ENCODE measurements at regions not wholly inside any gene's neighbourhood (a gene's known extent, or its start where the extent isn't known, plus 50 kb on each side); places are given as distances from the start of the nearest gene placed in this dataset.

- no peak for TF ChIP-seq CTCF (tag by site-specific recombination; IDR thresholded peaks at IDR 0.05)
- TF ChIP-seq, protein P1, sequence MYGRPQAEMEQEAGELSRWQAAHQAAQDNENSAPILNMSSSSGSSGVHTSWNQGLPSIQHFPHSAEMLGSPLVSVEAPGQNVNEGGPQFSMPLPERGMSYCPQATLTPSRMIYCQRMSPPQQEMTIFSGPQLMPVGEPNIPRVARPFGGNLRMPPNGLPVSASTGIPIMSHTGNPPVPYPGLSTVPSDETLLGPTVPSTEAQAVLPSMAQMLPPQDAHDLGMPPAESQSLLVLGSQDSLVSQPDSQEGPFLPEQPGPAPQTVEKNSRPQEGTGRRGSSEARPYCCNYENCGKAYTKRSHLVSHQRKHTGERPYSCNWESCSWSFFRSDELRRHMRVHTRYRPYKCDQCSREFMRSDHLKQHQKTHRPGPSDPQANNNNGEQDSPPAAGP (tag by site-specific recombination; IDR thresholded peaks at IDR 0.05), result no peak
- no peak for TF ChIP-seq ZNF501 (tag by site-specific recombination; IDR thresholded peaks at IDR 0.05)
- TF ChIP-seq, protein P2, sequence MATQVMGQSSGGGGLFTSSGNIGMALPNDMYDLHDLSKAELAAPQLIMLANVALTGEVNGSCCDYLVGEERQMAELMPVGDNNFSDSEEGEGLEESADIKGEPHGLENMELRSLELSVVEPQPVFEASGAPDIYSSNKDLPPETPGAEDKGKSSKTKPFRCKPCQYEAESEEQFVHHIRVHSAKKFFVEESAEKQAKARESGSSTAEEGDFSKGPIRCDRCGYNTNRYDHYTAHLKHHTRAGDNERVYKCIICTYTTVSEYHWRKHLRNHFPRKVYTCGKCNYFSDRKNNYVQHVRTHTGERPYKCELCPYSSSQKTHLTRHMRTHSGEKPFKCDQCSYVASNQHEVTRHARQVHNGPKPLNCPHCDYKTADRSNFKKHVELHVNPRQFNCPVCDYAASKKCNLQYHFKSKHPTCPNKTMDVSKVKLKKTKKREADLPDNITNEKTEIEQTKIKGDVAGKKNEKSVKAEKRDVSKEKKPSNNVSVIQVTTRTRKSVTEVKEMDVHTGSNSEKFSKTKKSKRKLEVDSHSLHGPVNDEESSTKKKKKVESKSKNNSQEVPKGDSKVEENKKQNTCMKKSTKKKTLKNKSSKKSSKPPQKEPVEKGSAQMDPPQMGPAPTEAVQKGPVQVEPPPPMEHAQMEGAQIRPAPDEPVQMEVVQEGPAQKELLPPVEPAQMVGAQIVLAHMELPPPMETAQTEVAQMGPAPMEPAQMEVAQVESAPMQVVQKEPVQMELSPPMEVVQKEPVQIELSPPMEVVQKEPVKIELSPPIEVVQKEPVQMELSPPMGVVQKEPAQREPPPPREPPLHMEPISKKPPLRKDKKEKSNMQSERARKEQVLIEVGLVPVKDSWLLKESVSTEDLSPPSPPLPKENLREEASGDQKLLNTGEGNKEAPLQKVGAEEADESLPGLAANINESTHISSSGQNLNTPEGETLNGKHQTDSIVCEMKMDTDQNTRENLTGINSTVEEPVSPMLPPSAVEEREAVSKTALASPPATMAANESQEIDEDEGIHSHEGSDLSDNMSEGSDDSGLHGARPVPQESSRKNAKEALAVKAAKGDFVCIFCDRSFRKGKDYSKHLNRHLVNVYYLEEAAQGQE (tag by site-specific recombination; IDR thresholded peaks at IDR 0.05), result no peak
- no peak for TF ChIP-seq ZBTB1 (tag by site-specific recombination; IDR thresholded peaks at IDR 0.05)
- no peak for TF ChIP-seq ZNF623 (tag by site-specific recombination; IDR thresholded peaks at IDR 0.05)
- TF ChIP-seq ZNF843 (tag by site-specific recombination; IDR thresholded peaks at IDR 0.05), result no peak
- TF ChIP-seq ZNF335 (tag by site-specific recombination; conservative IDR thresholded peaks at IDR 0.05), result no peak
- TF ChIP-seq, protein P3, sequence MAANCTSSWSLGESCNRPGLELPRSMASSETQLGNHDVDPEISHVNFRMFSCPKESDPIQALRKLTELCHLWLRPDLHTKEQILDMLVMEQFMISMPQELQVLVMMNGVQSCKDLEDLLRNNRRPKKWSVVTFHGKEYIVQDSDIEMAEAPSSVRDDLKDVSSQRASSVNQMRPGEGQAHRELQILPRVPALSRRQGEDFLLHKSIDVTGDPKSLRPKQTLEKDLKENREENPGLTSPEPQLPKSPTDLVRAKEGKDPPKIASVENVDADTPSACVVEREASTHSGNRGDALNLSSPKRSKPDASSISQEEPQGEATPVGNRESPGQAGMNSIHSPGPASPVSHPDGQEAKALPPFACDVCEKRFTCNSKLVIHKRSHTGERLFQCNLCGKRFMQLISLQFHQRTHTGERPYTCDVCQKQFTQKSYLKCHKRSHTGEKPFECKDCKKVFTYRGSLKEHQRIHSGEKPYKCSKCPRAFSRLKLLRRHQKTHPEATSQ (tag by site-specific recombination; IDR thresholded peaks at IDR 0.05), result no peak
- TF ChIP-seq ZNF324 (tag by site-specific recombination; IDR thresholded peaks at IDR 0.05), result no peak
Observed at GRCh38 chr14:23883684-23884540, 69.7 kb upstream of the DHRS4 start.
